ENCODE measurements at regions not wholly inside any gene's neighbourhood (a gene's known extent, or its start where the extent isn't known, plus 50 kb on each side); places are given as distances from the start of the nearest gene placed in this dataset.

- no peaks in the 10 kb centered on the region for H3K79me2 ChIP-seq (ENCODE audit: insufficient read depth, low read length)
- no peak overlapping the region for H2AFZ ChIP-seq (ENCODE audit: low read length)
- H3K9me3 ChIP-seq (ENCODE audit: low read depth, low read length) = no peaks in the 10 kb centered on the region
- H4K20me1 ChIP-seq (ENCODE audit: insufficient read depth, low read length) = no peaks in the 10 kb centered on the region
- H3K27me3 ChIP-seq (ENCODE audit: insufficient read depth, low read length) = no peaks in the 10 kb centered on the region
- H3K36me3 ChIP-seq (ENCODE audit: insufficient read depth, low read length) = no peaks in the 10 kb centered on the region
- H3K4me1 ChIP-seq (ENCODE audit: insufficient read depth, low read length) = peaks cover 11% of the 10 kb centered on the region
- no peak overlapping the region for H3K4me2 ChIP-seq (ENCODE audit: insufficient read depth, low read length)
- H3K4me3 ChIP-seq (ENCODE audit: insufficient read depth, low read length) = no peak overlapping the region
- TF ChIP-seq CTCF (IDR thresholded peaks at IDR 0.05; ENCODE audit: extremely low read depth, low read depth, low read length) = peak; percentile 15
- H3K27ac ChIP-seq (ENCODE audit: low read depth, low read length) = no peak overlapping the region
- DNase-seq (ENCODE audit: insufficient read length, low spot score, missing footprints) = no peak
Measured at GRCh38 chr16:64008131-64008530, 1113.7 kb downstream of the CDH11 start.

- Histone ChIP-seq H3K4me3 (ENCODE audit: insufficient read depth, low read length) (no peak overlapping the region), H3K27ac (ENCODE audit: low read depth, low read length) (no peak overlapping the region), H3K36me3 (ENCODE audit: insufficient read depth, low read length) (no peaks in the 10 kb centered on the region), H3K79me2 (ENCODE audit: insufficient read depth, low read length) (no peaks in the 10 kb centered on the region), H4K20me1 (ENCODE audit: insufficient read depth, low read length) (no peaks in the 10 kb centered on the region), H2AFZ (ENCODE audit: low read length) (no peak overlapping the region), H3K27me3 (ENCODE audit: insufficient read depth, low read length) (no peaks in the 10 kb centered on the region), H3K4me2 (ENCODE audit: insufficient read depth, low read length) (no peak overlapping the region), H3K4me1 (ENCODE audit: insufficient read depth, low read length) (no peaks in the 10 kb centered on the region), H3K9me3 (ENCODE audit: low read depth, low read length) (no peaks in the 10 kb centered on the region)
- DNase-seq (ENCODE audit: insufficient read length, low spot score, missing footprints) = no peak
- no peak for TF ChIP-seq CTCF (IDR thresholded peaks at IDR 0.05; ENCODE audit: extremely low read depth, low read depth, low read length)
Measured at GRCh38 chr16:64004116-64004515, 1117.7 kb downstream of the CDH11 start.

GRCh38 chr16:63995025-63995424 lies 1126.8 kb downstream of the CDH11 start:
- H3K9me3 ChIP-seq (ENCODE audit: low read depth, low read length) = no peaks in the 10 kb centered on the region
- no peaks in the 10 kb centered on the region for H3K79me2 ChIP-seq (ENCODE audit: insufficient read depth, low read length)
- TF ChIP-seq CTCF (IDR thresholded peaks at IDR 0.05; ENCODE audit: extremely low read depth, low read depth, low read length) = no peak
- H3K4me1 ChIP-seq (ENCODE audit: insufficient read depth, low read length) = no peaks in the 10 kb centered on the region
- no peaks in the 10 kb centered on the region for H3K36me3 ChIP-seq (ENCODE audit: insufficient read depth, low read length)
- no peak overlapping the region for H3K4me2 ChIP-seq (ENCODE audit: insufficient read depth, low read length)
- no peak overlapping the region for H3K4me3 ChIP-seq (ENCODE audit: insufficient read depth, low read length)
- H2AFZ ChIP-seq (ENCODE audit: low read length) = no peak overlapping the region
- no peak overlapping the region for H3K27ac ChIP-seq (ENCODE audit: low read depth, low read length)
- no peaks in the 10 kb centered on the region for H4K20me1 ChIP-seq (ENCODE audit: insufficient read depth, low read length)
- no peak for DNase-seq (ENCODE audit: insufficient read length, low spot score, missing footprints)
- no peaks in the 10 kb centered on the region for H3K27me3 ChIP-seq (ENCODE audit: insufficient read depth, low read length)

GRCh38 chr16:63983401-63983800 lies 1138.5 kb downstream of the CDH11 start:
- no peaks in the 10 kb centered on the region for H3K9me3 ChIP-seq (ENCODE audit: low read depth, low read length)

More at GRCh38 chr16:63983401-63983800, 1138.5 kb downstream of the CDH11 start:
- Histone ChIP-seq H3K4me1 (ENCODE audit: insufficient read depth, low read length) (no peaks in the 10 kb centered on the region), H3K36me3 (ENCODE audit: insufficient read depth, low read length) (no peaks in the 10 kb centered on the region), H3K4me2 (ENCODE audit: insufficient read depth, low read length) (no peak overlapping the region), H3K27ac (ENCODE audit: low read depth, low read length) (no peak overlapping the region), H2AFZ (ENCODE audit: low read length) (no peak overlapping the region), H3K79me2 (ENCODE audit: insufficient read depth, low read length) (no peaks in the 10 kb centered on the region), H3K27me3 (ENCODE audit: insufficient read depth, low read length) (no peaks in the 10 kb centered on the region), H4K20me1 (ENCODE audit: insufficient read depth, low read length) (no peaks in the 10 kb centered on the region), H3K4me3 (ENCODE audit: insufficient read depth, low read length) (no peak overlapping the region)
- no peak for TF ChIP-seq CTCF (IDR thresholded peaks at IDR 0.05; ENCODE audit: extremely low read depth, low read depth, low read length)
- no peak for DNase-seq (ENCODE audit: insufficient read length, low spot score, missing footprints)

All from osteoblast (primary cell).